ENCODE measurements at regions not wholly inside any gene's neighbourhood (a gene's known extent, or its start where the extent isn't known, plus 50 kb on each side); places are given as distances from the start of the nearest gene placed in this dataset.

DNA sequence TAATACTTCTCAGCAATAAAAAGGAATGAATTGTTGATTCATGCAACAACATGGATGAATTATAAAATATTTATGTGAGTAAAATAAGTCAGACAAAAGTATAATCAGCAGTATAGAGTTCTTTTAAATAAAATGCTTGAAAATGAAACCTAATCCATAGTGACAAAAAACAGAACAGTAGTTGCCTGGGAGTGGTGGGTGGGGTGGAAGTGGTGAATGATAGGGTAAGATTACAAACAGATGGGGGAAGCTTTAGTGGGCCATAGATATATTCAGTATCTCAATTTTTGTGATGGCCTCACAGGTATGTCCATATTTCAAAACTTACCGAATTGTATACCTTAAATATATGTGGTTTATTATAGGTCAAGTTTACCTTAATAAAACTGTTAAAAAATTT lies 124.9 kb upstream of the UBL3 start:
- Histone ChIP-seq H3K4me3 (replicated peaks in 1 of 4; ENCODE audit: control extremely low read depth in 1 of 4, insufficient read depth in 1 of 4, low read depth in 3 of 4, low read length in 4 of 4) (no peak overlapping the region), H3K79me2 (ENCODE audit: control insufficient read depth, insufficient read depth, low read length) (no peaks in the 10 kb centered on the region), H2AFZ (ENCODE audit: low read length) (no peak overlapping the region), H3K27me3 (ENCODE audit: control insufficient read depth, insufficient read depth, low read length) (no peaks in the 10 kb centered on the region), H3K4me1 (ENCODE audit: control insufficient read depth, extremely low read depth, insufficient read depth, low read length) (no peaks in the 10 kb centered on the region), H3K9me3 (ENCODE audit: control insufficient read depth, insufficient read depth, low read depth, low read length) (no peaks in the 10 kb centered on the region), H3K36me3 (ENCODE audit: control insufficient read depth, insufficient read depth, low read length) (no peaks in the 10 kb centered on the region), H3K9ac (ENCODE audit: insufficient read depth, low read length) (no peak overlapping the region), H3K4me2 (ENCODE audit: extremely low read depth, insufficient read depth, low read length) (no peak overlapping the region), H3K27ac (ENCODE audit: insufficient read depth, low read length) (no peak overlapping the region), H4K20me1 (ENCODE audit: control insufficient read depth, extremely low read depth, insufficient read depth, low read length) (no peaks in the 10 kb centered on the region)
- no peak for TF ChIP-seq EZH2 (IDR thresholded peaks at IDR 0.05; ENCODE audit: low read length, missing control alignments)
- TF ChIP-seq, protein P1, sequence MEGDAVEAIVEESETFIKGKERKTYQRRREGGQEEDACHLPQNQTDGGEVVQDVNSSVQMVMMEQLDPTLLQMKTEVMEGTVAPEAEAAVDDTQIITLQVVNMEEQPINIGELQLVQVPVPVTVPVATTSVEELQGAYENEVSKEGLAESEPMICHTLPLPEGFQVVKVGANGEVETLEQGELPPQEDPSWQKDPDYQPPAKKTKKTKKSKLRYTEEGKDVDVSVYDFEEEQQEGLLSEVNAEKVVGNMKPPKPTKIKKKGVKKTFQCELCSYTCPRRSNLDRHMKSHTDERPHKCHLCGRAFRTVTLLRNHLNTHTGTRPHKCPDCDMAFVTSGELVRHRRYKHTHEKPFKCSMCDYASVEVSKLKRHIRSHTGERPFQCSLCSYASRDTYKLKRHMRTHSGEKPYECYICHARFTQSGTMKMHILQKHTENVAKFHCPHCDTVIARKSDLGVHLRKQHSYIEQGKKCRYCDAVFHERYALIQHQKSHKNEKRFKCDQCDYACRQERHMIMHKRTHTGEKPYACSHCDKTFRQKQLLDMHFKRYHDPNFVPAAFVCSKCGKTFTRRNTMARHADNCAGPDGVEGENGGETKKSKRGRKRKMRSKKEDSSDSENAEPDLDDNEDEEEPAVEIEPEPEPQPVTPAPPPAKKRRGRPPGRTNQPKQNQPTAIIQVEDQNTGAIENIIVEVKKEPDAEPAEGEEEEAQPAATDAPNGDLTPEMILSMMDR (conservative IDR thresholded peaks at IDR 0.05 in 1 of 2, IDR thresholded peaks at IDR 0.05 in 1 of 2; ENCODE audit: low read depth in 1 of 2, low read length in 2 of 2): no peak
- DNase-seq (ENCODE audit: low read depth in 2 of 2): no peak

DNA sequence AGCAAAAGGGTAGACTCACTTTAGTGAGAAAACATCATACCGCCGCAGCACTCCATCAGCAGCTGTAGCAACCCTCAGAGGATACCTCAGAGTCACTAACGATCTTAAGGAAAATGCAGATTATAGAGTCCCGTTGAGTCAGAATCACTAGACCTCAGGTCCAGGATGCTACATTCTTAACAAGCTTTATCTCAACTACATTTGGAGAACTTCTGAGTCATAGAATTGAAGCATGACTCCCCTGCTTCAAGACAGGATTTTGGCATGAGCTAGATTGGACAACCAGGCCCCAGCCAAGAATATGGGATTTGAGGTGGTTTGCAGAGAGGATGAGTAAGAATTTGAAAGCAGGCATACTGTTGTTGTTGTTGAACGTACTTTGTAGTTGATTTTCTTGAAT lies 118.9 kb upstream of the UBL3 start:
- TF ChIP-seq EZH2 (IDR thresholded peaks at IDR 0.05; ENCODE audit: low read length, missing control alignments): no peak
- TF ChIP-seq, protein P1 (conservative IDR thresholded peaks at IDR 0.05 in 1 of 2, IDR thresholded peaks at IDR 0.05 in 1 of 2; ENCODE audit: low read depth in 1 of 2, low read length in 2 of 2): no peak
- Histone ChIP-seq H3K9me3 (ENCODE audit: control insufficient read depth, insufficient read depth, low read depth, low read length) (no peaks in the 10 kb centered on the region), H3K27ac (ENCODE audit: insufficient read depth, low read length) (no peak overlapping the region), H3K27me3 (ENCODE audit: control insufficient read depth, insufficient read depth, low read length) (no peaks in the 10 kb centered on the region), H2AFZ (ENCODE audit: low read length) (no peak overlapping the region), H3K79me2 (ENCODE audit: control insufficient read depth, insufficient read depth, low read length) (no peaks in the 10 kb centered on the region), H3K4me1 (ENCODE audit: control insufficient read depth, extremely low read depth, insufficient read depth, low read length) (no peaks in the 10 kb centered on the region), H3K9ac (ENCODE audit: insufficient read depth, low read length) (no peak overlapping the region), H3K4me3 (replicated peaks in 1 of 4; ENCODE audit: control extremely low read depth in 1 of 4, insufficient read depth in 1 of 4, low read depth in 3 of 4, low read length in 4 of 4) (no peak overlapping the region), H4K20me1 (ENCODE audit: control insufficient read depth, extremely low read depth, insufficient read depth, low read length) (no peaks in the 10 kb centered on the region), H3K4me2 (ENCODE audit: extremely low read depth, insufficient read depth, low read length) (no peak overlapping the region), H3K36me3 (ENCODE audit: control insufficient read depth, insufficient read depth, low read length) (no peaks in the 10 kb centered on the region)
- peak; percentile 39 to 99 for DNase-seq (ENCODE audit: low read depth in 2 of 2)

DNA sequence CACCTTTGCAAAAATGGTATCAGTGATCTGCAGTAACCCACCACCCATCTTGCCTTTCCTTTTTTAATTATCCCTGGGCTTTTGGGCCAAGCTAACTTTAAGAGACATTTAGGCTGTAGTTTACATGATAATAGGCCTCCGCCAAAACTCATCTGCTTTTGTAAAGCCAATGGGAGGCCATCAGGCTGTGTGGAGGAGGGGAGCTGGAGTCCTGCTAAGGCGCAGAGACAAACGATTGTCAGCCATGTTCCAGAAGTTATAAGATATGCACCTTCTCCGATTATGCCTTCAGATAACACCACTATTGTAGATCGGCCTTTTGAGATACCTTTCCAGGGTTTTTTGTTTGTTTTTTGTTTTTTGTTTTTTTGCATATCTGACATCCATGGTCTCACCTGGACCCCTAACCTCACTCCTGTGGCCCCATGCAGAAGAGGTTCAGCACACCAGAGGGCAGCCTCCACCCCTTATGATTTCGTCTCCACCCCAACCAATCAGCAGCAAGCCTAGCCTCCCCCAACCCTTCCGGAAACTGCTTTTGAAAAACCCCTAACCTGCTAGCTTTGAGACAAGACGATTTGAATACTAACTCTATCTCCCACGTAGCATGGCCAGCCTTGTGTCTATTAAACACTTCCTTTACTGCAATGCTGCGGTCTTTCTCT lies 113.9 kb upstream of the UBL3 start:
- H3K4me1 ChIP-seq (ENCODE audit: control insufficient read depth, extremely low read depth, insufficient read depth, low read length): no peaks in the 10 kb centered on the region
- H4K20me1 ChIP-seq (ENCODE audit: control insufficient read depth, extremely low read depth, insufficient read depth, low read length): no peaks in the 10 kb centered on the region
- DNase-seq (ENCODE audit: low read depth in 2 of 2): no peak
- TF ChIP-seq, protein P1 (conservative IDR thresholded peaks at IDR 0.05 in 1 of 2, IDR thresholded peaks at IDR 0.05 in 1 of 2; ENCODE audit: low read depth in 1 of 2, low read length in 2 of 2): no peak
- no peak for TF ChIP-seq EZH2 (IDR thresholded peaks at IDR 0.05; ENCODE audit: low read length, missing control alignments)
- no peak overlapping the region for H3K4me3 ChIP-seq (replicated peaks in 1 of 4; ENCODE audit: control extremely low read depth in 1 of 4, insufficient read depth in 1 of 4, low read depth in 3 of 4, low read length in 4 of 4)
- H3K79me2 ChIP-seq (ENCODE audit: control insufficient read depth, insufficient read depth, low read length): no peaks in the 10 kb centered on the region
- no peaks in the 10 kb centered on the region for H3K36me3 ChIP-seq (ENCODE audit: control insufficient read depth, insufficient read depth, low read length)
- H3K9me3 ChIP-seq (ENCODE audit: control insufficient read depth, insufficient read depth, low read depth, low read length): no peaks in the 10 kb centered on the region
- no peak overlapping the region for H3K27ac ChIP-seq (ENCODE audit: insufficient read depth, low read length)
- H3K9ac ChIP-seq (ENCODE audit: insufficient read depth, low read length): no peak overlapping the region
- no peak overlapping the region for H3K4me2 ChIP-seq (ENCODE audit: extremely low read depth, insufficient read depth, low read length)
- no peak overlapping the region for H2AFZ ChIP-seq (ENCODE audit: low read length)
- H3K27me3 ChIP-seq (ENCODE audit: control insufficient read depth, insufficient read depth, low read length): peaks cover 2% of the 10 kb centered on the region

All from fibroblast of lung (primary cell).